IMR-90 (cell line): ENCODE measurements at regions not wholly inside any gene's neighbourhood (a gene's known extent, or its start where the extent isn't known, plus 50 kb on each side); places are given as distances from the start of the nearest gene placed in this dataset.

Experiments
- ATAC-seq: fragments of 200-7000 bp; cut with Tn5 transposase; 2 replicates; pipeline ENCODE4 v1.9.1; 2020; ENCODE audit warnings: low read depth, mild to moderate bottlenecking, moderate library complexity
- BruUV-seq: library from RNA; stranded (reverse); fragments of 400-500 nt; replicated peaks from 2 replicates; lab custom pipeline; 2021; lab: Mats Ljungman, UMichigan
- CTCF ChIA-PET: fragments of 300-600 bp; formaldehyde crosslinking; extraction: SDS; loops from one replicate; lab custom pipeline; 2021; ENCODE audit warnings: antibody characterized with exemption; lab: Yijun Ruan, JAX
- POLR2A ChIA-PET: fragments of 300-600 bp; sonication (Branson Sonifier 250); formaldehyde crosslinking; loops from one replicate; lab custom pipeline; 2022; ENCODE audit warnings: antibody characterized with exemption; ENCODE audit not compliant: unreplicated experiment; lab: Charles Lee
- DNase-seq: peaks from one replicate; pipeline ENCODE4 v3.0.0; 2013
- H2AFZ ChIP-seq: replicated peaks from 2 replicates; pipeline ENCODE3; 2013; ENCODE audit warnings: low read length, mild to moderate bottlenecking; ENCODE audit not compliant: poor library complexity
- H2AK5ac ChIP-seq: 2 replicates; pipeline ENCODE4 v1.6.1; 2013; ENCODE audit warnings: low read depth, low read length, inconsistent platforms
- H2AK9ac ChIP-seq: replicated peaks from 2 replicates; pipeline ENCODE3; 2013; ENCODE audit warnings: mild to moderate bottlenecking, low read depth, low read length, moderate library complexity; ENCODE audit not compliant: poor library complexity
- H2BK120ac ChIP-seq: 2 replicates; pipeline ENCODE4 v1.6.1; 2013; ENCODE audit warnings: low read depth, low read length, inconsistent platforms
- H2BK15ac ChIP-seq: 3 replicates; pipeline ENCODE4 v1.6.1; 2013; ENCODE audit warnings: low read depth, low read length, inconsistent platforms
- H2BK20ac ChIP-seq: 2 replicates; pipeline ENCODE4 v1.6.1; 2013; ENCODE audit warnings: low read depth, mild to moderate bottlenecking, inconsistent platforms, low read length, moderate library complexity
- H2BK5ac ChIP-seq: 2 replicates; pipeline ENCODE4 v1.6.1; 2013; ENCODE audit warnings: mild to moderate bottlenecking, low read depth, low read length, inconsistent platforms; ENCODE audit not compliant: poor library complexity, severe bottlenecking
- H3K14ac ChIP-seq: replicated peaks from 2 replicates; pipeline ENCODE4 v1.6.1; 2013; ENCODE audit warnings: low read depth, low read length, inconsistent platforms
- H3K18ac ChIP-seq: 2 replicates; pipeline ENCODE4 v1.6.1; 2013; ENCODE audit warnings: low read depth, low read length, control low read depth
- H3K23ac ChIP-seq: 2 replicates; pipeline ENCODE4 v1.6.1; 2013; ENCODE audit warnings: low read depth, low read length, inconsistent platforms
- H3K27ac ChIP-seq: 2 replicates; pipeline ENCODE4 v1.5.1; 2013; ENCODE audit warnings: mild to moderate bottlenecking, control low read depth, low read length; ENCODE audit not compliant: insufficient read depth
- H3K27me3 ChIP-seq: 2 replicates; pipeline ENCODE4 v1.6.1; 2013; ENCODE audit warnings: low read length; ENCODE audit not compliant: control insufficient read depth, insufficient read depth
- H3K36me3 ChIP-seq: 2 replicates; pipeline ENCODE4 v1.6.1; 2013; ENCODE audit warnings: low read length, mixed read lengths; ENCODE audit not compliant: control insufficient read depth, insufficient read depth
- H3K4ac ChIP-seq: 2 replicates; pipeline ENCODE4 v1.6.1; 2013; ENCODE audit warnings: low read depth, low read length, inconsistent platforms
- H3K4me1 ChIP-seq: 2 replicates; pipeline ENCODE4 v1.6.1; 2013; ENCODE audit warnings: low read length, mixed read lengths; ENCODE audit not compliant: control insufficient read depth, insufficient read depth
- H3K4me2 ChIP-seq: 2 replicates; pipeline ENCODE4 v1.6.1; 2013; ENCODE audit warnings: low read depth, mild to moderate bottlenecking, control low read depth, low read length, moderate library complexity
- H3K4me3 ChIP-seq: 2 replicates; pipeline ENCODE4 v1.5.1; 2013; ENCODE audit warnings: low read depth, mild to moderate bottlenecking, control low read depth, low read length, moderate library complexity; ENCODE audit not compliant: insufficient read depth
- H3K56ac ChIP-seq: 2 replicates; pipeline ENCODE4 v1.6.1; 2013; ENCODE audit warnings: low read length, inconsistent platforms; ENCODE audit not compliant: insufficient read depth; ENCODE audit errors: extremely low read depth
- H3K79me1 ChIP-seq, 2 experiments: 2 replicates each; pipeline ENCODE4 v1.6.1; 2013; ENCODE audit warnings: low read length in 2 of 2, inconsistent platforms in 1 of 2, low read depth in 1 of 2
- H3K9ac ChIP-seq: 2 replicates; pipeline ENCODE4 v1.6.1; 2013; ENCODE audit warnings: low read depth, low read length, control low read depth
- H3K9me1 ChIP-seq: 2 replicates; pipeline ENCODE4 v1.6.1; 2013; ENCODE audit warnings: low read length, inconsistent platforms; ENCODE audit not compliant: insufficient read depth
- H3K9me3 ChIP-seq: 2 replicates; pipeline ENCODE4 v1.6.1; 2013; ENCODE audit warnings: low read length; ENCODE audit not compliant: control insufficient read depth, insufficient read depth
- H4K20me1 ChIP-seq: 2 replicates; pipeline ENCODE4 v1.6.1; 2013; ENCODE audit warnings: low read length, inconsistent platforms; ENCODE audit not compliant: insufficient read depth
- H4K5ac ChIP-seq: 2 replicates; pipeline ENCODE4 v1.6.1; 2013; ENCODE audit warnings: mild to moderate bottlenecking, low read depth, low read length, control low read depth
- H4K8ac ChIP-seq, 2 experiments: 2 replicates each; pipeline ENCODE4 v1.6.1; 2013; ENCODE audit warnings: low read depth in 2 of 2, low read length in 2 of 2, control low read depth in 1 of 2, inconsistent platforms in 1 of 2
- H4K91ac ChIP-seq: 2 replicates; pipeline ENCODE4 v1.6.1; 2013; ENCODE audit warnings: low read depth, low read length, inconsistent platforms; ENCODE audit not compliant: insufficient read depth
- CEBPB ChIP-seq: IDR thresholded peaks from 2 replicates; pipeline ENCODE4 v1.6.1; 2012; ENCODE audit warnings: low read depth, low read length, improper control_type of control experiment
- ELK1 ChIP-seq: fragments of 150-350 bp; IDR thresholded peaks from 2 replicates; pipeline ENCODE4 v1.6.1; 2016; ENCODE audit warnings: low read depth, mild to moderate bottlenecking, low read length, moderate library complexity, borderline replicate concordance
- MAZ ChIP-seq: IDR thresholded peaks from 2 replicates; pipeline ENCODE4 v1.6.1; 2012; ENCODE audit warnings: low read depth, mild to moderate bottlenecking, low read length, improper control_type of control experiment, moderate library complexity, borderline replicate concordance
- MXI1 ChIP-seq: IDR thresholded peaks from 2 replicates; pipeline ENCODE4 v1.6.1; 2012; ENCODE audit warnings: low read depth, mild to moderate bottlenecking, low read length, moderate library complexity, borderline replicate concordance
- NFE2L2 ChIP-seq: fragments of 150-350 bp; IDR thresholded peaks from 2 replicates; pipeline ENCODE4 v1.6.1; 2016; ENCODE audit warnings: low read depth, mild to moderate bottlenecking, low read length
- POLR2A ChIP-seq: IDR thresholded peaks from 2 replicates; pipeline ENCODE4 v1.6.1; 2012; ENCODE audit warnings: mild to moderate bottlenecking, low read depth, low read length
- RCOR1 ChIP-seq: IDR thresholded peaks from 2 replicates; pipeline ENCODE4 v1.6.1; 2012; ENCODE audit warnings: mild to moderate bottlenecking, low read length, improper control_type of control experiment; ENCODE audit not compliant: insufficient replicate concordance
- WGBS, 2 experiments: methylation state at CpG; one replicate each; pipeline versions ENCODE4 v1.1.5 to v1.1.7; 2013; ENCODE audit warnings: missing lambda C conversion rate in 2 of 2; ENCODE audit not compliant: insufficient read length in 1 of 2; ENCODE audit errors: extremely low coverage in 2 of 2; 5-methylcytosine and 5-hydroxymethylcytosine counted together
- dilution Hi-C: fragments of 300-500 bp; cut with HindIII; formaldehyde crosslinking; loops from one replicate; pipeline ENCODE4 v1.14.3; 2018; ENCODE audit warnings: low sequenced_read_pairs; ENCODE audit not compliant: unreplicated experiment
- in situ Hi-C: fragments of 300-500 bp; cut with MboI; formaldehyde crosslinking; loops from 3 replicates; pipeline ENCODE4 v1.14.3; 2019; ENCODE audit warnings: low sequenced_read_pairs, inconsistent platforms, mixed read lengths
- intact Hi-C: fragments of 100-400 bp; cut with micrococcal nuclease; formaldehyde crosslinking; loops from 2 replicates; pipeline ENCODE4 v1.10.0; 2022

DNA sequence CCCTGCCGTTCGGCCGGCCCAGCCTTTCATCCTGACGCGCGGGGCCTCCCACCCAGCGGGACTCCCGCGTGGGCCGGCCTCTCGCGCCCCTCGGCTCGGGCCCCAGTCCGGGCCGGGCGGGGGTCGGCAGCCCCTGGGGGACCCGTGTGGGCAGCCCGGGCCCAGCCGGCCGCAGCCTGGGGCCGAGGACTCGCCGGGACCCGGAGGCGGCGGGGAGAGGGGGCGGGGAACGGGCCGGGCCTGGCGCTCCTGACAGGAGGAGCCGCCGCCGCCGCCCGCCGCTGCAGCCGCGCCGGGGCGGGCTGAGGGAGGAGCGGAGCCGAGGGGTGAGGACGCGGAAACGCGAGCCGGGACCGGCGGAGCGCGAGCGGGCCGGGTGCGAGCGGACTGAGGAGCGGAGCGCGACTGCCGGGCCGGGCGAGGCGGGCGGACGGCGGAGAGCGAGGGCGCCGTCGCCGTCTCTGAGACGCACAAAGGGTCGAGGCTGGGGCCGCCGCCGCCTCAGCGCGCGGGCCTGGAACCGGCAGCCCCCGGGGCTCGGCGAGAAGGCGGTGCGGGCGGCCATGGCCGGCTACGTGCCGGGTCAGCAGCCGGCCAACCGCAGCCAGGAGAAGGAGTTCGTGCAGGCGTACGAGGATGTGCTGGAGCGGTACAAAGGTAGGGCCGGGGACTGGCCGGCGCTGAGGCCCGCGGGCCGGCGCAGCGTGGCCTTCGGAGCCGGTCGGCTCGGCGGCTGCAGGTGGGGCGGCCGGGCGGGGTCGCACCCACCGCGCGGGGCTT lies 79.1 kb downstream of the NDUFS5 start:
- dilution Hi-C loops, result no loop called here
- no peak overlapping the region for H2AK5ac ChIP-seq
- peak overlapping the region; percentile 92 for H2BK120ac ChIP-seq
- H3K79me1 ChIP-seq, result peaks cover 9 to 34% of the 10 kb centered on the region in 2 experiments; a peak in 3 of 4 replicates
- intact Hi-C loops, result loop anchor here (5.0 kb wide), 1 partner anchor 37 kb away; no protein-coding TSS in a partner anchor
- H3K27me3 ChIP-seq, result no peaks in the 10 kb centered on the region
- peaks cover 12% of the 10 kb centered on the region for H3K9me1 ChIP-seq
- no peaks in the 10 kb centered on the region for H3K9me3 ChIP-seq
- peak overlapping the region; percentile 88 for H3K56ac ChIP-seq
- no peak overlapping the region for H2BK15ac ChIP-seq
- DNase-seq, result peak; percentile 59
- H2BK5ac ChIP-seq, result peak overlapping the region; percentile 93
- peak overlapping the region; percentile 49 to 66; a peak in 2 of 4 replicates for H4K8ac ChIP-seq
- peak; percentile 60; the same call in 1 of the 2 replicates for TF ChIP-seq MAZ
- TF ChIP-seq NFE2L2, result no peak
- TF ChIP-seq RCOR1, result no peak
- TF ChIP-seq CEBPB, result no peak
- TF ChIP-seq ELK1, result no peak
- TF ChIP-seq POLR2A, result peak; percentile 39; the same call in 1 of the 2 replicates
- TF ChIP-seq MXI1, result peak; percentile 41; the same call in 1 of the 2 replicates
- peak overlapping the region; percentile 95 for H3K4me3 ChIP-seq
- H3K4me2 ChIP-seq, result peak overlapping the region; percentile 87
- H3K9ac ChIP-seq, result peak overlapping the region; percentile 93
- H4K20me1 ChIP-seq, result peaks cover 19% of the 10 kb centered on the region; the same call in 1 of the 2 replicates
- peak; percentile 76 for ATAC-seq
- peak overlapping the region; percentile 86 for H2AK9ac ChIP-seq
- H2BK20ac ChIP-seq, result no peak overlapping the region
- POLR2A ChIA-PET, result interaction anchor here (0.6 kb wide), 1 partner anchor 471 kb away, joined by 4 read pairs; no protein-coding TSS in a partner anchor
- no TSS peak for BruUV-seq
- peak overlapping the region; percentile 15; the same call in 1 of the 2 replicates for H3K18ac ChIP-seq
- peak overlapping the region; percentile 97 for H3K27ac ChIP-seq
- H3K4ac ChIP-seq, result peak overlapping the region; percentile 92
- H4K91ac ChIP-seq, result peak overlapping the region; percentile 84; the same call in 1 of the 2 replicates
- H4K5ac ChIP-seq, result no peak overlapping the region; the same call in 1 of the 2 replicates
- no peak overlapping the region for H3K23ac ChIP-seq
- peak overlapping the region; percentile 90 for H2AFZ ChIP-seq
- CTCF ChIA-PET, result interaction anchor here (1.4 kb wide), 1 partner anchor 87 kb away, joined by 3 read pairs; no protein-coding TSS in a partner anchor
- no peaks in the 10 kb centered on the region for H3K36me3 ChIP-seq
- H3K4me1 ChIP-seq, result peaks cover 19% of the 10 kb centered on the region
- in situ Hi-C loops, result no loop called here
- H3K14ac ChIP-seq, result 0 out of 2 replicates have a peak overlapping the region, but pooled peaks have one; percentile 55
- 0% methylated on average over 98 of the region's 116 CpGs; no CpG with 5 or more reads in 1 of the 2 experiments for WGBS, 2 experiments
